DOHH2 (cell line): ENCODE measurements at regions not wholly inside any gene's neighbourhood (a gene's known extent, or its start where the extent isn't known, plus 50 kb on each side); places are given as distances from the start of the nearest gene placed in this dataset.

Experiments
- H3F3A ChIP-seq: fragments of 200-600 bp; sonication (generic), shearing (Covaris generic); 2 replicates; pipeline ENCODE4 v1.6.0; 2016; ENCODE audit warnings: antibody characterized with exemption, mild to moderate bottlenecking; ENCODE audit not compliant: control insufficient read depth, insufficient read depth
- H3K27ac ChIP-seq: fragments of 200-600 bp; sonication (generic); 2 replicates; pipeline ENCODE4 v1.5.1; 2014; ENCODE audit warnings: low read depth, mild to moderate bottlenecking, low read length, moderate library complexity
- H3K27me3 ChIP-seq: fragments of 200-600 bp; sonication (generic); 2 replicates; pipeline ENCODE4 v1.6.1; 2014; ENCODE audit warnings: mild to moderate bottlenecking, low read length, mixed read lengths; ENCODE audit not compliant: control insufficient read depth
- H3K36me3 ChIP-seq: fragments of 200-600 bp; sonication (generic); 2 replicates; pipeline ENCODE4 v1.6.1; 2014; ENCODE audit warnings: mild to moderate bottlenecking, low read length, moderate library complexity, mixed read lengths; ENCODE audit not compliant: control insufficient read depth
- H3K4me1 ChIP-seq: fragments of 200-600 bp; sonication (generic); 2 replicates; pipeline ENCODE4 v1.6.1; 2014; ENCODE audit warnings: mild to moderate bottlenecking, low read length, mixed read lengths; ENCODE audit not compliant: control insufficient read depth
- H3K4me2 ChIP-seq: fragments of 200-600 bp; sonication (generic); 2 replicates; pipeline ENCODE4 v1.6.0; 2014; ENCODE audit warnings: mild to moderate bottlenecking, low read length, moderate library complexity
- H3K4me3 ChIP-seq: fragments of 200-600 bp; sonication (generic); 2 replicates; pipeline ENCODE4 v1.5.1; 2014; ENCODE audit warnings: mild to moderate bottlenecking, low read length, mixed read lengths
- H3K79me2 ChIP-seq: fragments of 200-600 bp; sonication (generic); 2 replicates; pipeline ENCODE4 v1.6.1; 2014; ENCODE audit warnings: mild to moderate bottlenecking, low read length, mixed read lengths; ENCODE audit not compliant: control insufficient read depth
- H3K9me2 ChIP-seq: fragments of 200-600 bp; sonication (generic); replicated peaks from 2 replicates; pipeline ENCODE4 v1.6.1; 2014; ENCODE audit warnings: mild to moderate bottlenecking, low read length, mixed read lengths; ENCODE audit not compliant: control insufficient read depth
- H3K9me3 ChIP-seq: fragments of 200-600 bp; sonication (generic); 2 replicates; pipeline ENCODE4 v1.6.1; 2014; ENCODE audit warnings: antibody characterized with exemption, low read length, mixed read lengths; ENCODE audit not compliant: control insufficient read depth, insufficient read depth
- H4K20me1 ChIP-seq: fragments of 200-600 bp; sonication (generic); 2 replicates; pipeline ENCODE4 v1.6.0; 2014; ENCODE audit warnings: low read depth, mild to moderate bottlenecking, antibody characterized with exemption, low read length, moderate library complexity; ENCODE audit not compliant: control insufficient read depth, insufficient read depth
- EZH2phosphoT487 ChIP-seq: fragments of 200-600 bp; sonication (generic); IDR thresholded peaks from 2 replicates; pipeline ENCODE4 v1.6.1; 2017; ENCODE audit warnings: borderline replicate concordance, mild to moderate bottlenecking, antibody characterized with exemption, low read length, moderate library complexity, mixed read lengths
- TF ChIP-seq, protein P1 (sequence below): fragments of 200-600 bp; sonication (generic); IDR thresholded peaks from one replicate; pipeline ENCODE4 v1.5.1; 2014; ENCODE audit warnings: antibody characterized with exemption, mild to moderate bottlenecking, low read depth, low read length; ENCODE audit not compliant: poor library complexity, severe bottlenecking

DNA sequence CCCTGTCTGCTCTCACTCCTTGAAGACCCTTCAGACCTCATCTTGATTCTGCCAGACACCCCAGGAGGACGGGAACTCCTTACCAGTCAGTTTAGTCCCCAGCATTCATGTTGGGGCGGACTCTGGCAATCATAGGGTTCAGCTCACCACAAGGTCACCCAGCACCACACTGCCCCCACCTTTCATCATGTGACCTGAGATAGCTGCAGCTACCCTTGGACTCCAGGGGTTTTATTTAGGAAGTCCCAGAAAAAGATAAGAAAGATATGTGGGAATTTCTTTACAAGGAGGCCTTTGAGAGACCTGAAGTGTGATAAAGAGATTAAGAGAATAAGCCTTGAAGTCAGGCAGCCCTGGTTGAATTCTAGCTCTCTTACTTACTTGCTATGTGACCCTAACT lies 59.8 kb upstream of the NLK start:
- Histone ChIP-seq H4K20me1 (no peaks in the 10 kb centered on the region), H3K4me2 (no peak overlapping the region), H3K36me3 (no peaks in the 10 kb centered on the region), H3K27ac (no peak overlapping the region), H3K9me3 (no peaks in the 10 kb centered on the region), H3F3A (peaks cover 7% of the 10 kb centered on the region; the same call in 1 of the 2 replicates), H3K79me2 (no peaks in the 10 kb centered on the region), H3K4me1 (peaks cover 41% of the 10 kb centered on the region), H3K4me3 (no peak overlapping the region), H3K27me3 (no peaks in the 10 kb centered on the region), H3K9me2 (no peaks in the 10 kb centered on the region)
- TF ChIP-seq EZH2phosphoT487, result no peak
- TF ChIP-seq, protein P1, sequence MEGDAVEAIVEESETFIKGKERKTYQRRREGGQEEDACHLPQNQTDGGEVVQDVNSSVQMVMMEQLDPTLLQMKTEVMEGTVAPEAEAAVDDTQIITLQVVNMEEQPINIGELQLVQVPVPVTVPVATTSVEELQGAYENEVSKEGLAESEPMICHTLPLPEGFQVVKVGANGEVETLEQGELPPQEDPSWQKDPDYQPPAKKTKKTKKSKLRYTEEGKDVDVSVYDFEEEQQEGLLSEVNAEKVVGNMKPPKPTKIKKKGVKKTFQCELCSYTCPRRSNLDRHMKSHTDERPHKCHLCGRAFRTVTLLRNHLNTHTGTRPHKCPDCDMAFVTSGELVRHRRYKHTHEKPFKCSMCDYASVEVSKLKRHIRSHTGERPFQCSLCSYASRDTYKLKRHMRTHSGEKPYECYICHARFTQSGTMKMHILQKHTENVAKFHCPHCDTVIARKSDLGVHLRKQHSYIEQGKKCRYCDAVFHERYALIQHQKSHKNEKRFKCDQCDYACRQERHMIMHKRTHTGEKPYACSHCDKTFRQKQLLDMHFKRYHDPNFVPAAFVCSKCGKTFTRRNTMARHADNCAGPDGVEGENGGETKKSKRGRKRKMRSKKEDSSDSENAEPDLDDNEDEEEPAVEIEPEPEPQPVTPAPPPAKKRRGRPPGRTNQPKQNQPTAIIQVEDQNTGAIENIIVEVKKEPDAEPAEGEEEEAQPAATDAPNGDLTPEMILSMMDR, result no peak

DNA sequence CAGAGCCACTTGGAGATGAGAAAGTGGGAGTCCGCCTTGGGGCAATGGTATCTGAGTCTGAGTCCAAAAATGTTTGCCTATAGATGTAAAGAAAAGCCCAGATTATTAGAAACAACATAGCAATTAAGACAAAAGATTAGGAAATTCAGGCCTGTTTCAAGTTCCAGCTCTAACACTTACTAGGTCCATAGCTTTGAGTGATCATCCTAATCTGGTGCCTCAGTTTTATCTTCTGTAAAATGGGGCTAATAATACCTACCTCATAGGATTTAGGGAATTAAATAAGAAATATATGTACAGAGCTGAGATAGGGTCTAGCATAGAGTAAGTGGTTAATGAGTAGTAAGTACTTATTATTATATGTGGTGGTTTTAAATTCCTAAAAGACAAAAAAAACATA lies 58.6 kb upstream of the NLK start:
- H3K9me2 ChIP-seq, result no peaks in the 10 kb centered on the region
- no peaks in the 10 kb centered on the region for H3K79me2 ChIP-seq
- no peaks in the 10 kb centered on the region for H3K36me3 ChIP-seq
- no peak overlapping the region for H3K4me2 ChIP-seq
- H3K9me3 ChIP-seq, result no peaks in the 10 kb centered on the region
- peaks cover 7% of the 10 kb centered on the region; the same call in 1 of the 2 replicates for H3F3A ChIP-seq
- peaks cover 41% of the 10 kb centered on the region for H3K4me1 ChIP-seq
- no peak overlapping the region for H3K4me3 ChIP-seq
- H4K20me1 ChIP-seq, result no peaks in the 10 kb centered on the region
- H3K27me3 ChIP-seq, result no peaks in the 10 kb centered on the region
- H3K27ac ChIP-seq, result no peak overlapping the region
- TF ChIP-seq EZH2phosphoT487, result no peak
- TF ChIP-seq, protein P1, result no peak

DNA sequence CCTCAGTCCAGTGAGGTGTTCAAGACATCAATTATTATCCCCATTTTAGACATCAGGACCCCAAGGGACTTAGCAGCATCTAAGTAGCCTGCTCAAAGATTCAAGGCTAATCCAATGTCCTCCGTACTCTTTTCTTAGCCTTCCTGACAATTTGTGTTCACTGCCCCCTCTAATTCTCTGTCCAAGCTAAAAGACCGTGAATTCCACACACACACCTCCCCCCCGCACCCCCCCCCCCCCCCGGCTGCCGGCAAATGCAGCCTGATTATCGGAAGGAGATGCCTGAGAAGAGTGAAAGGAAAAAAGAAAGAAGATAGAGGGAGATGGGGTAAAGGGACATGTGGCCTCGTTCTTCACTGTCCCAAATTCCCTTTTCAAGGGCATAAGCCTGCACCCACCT lies 58.1 kb upstream of the NLK start:
- Histone ChIP-seq H3K27me3 (no peaks in the 10 kb centered on the region), H3K36me3 (no peaks in the 10 kb centered on the region), H3K9me2 (no peaks in the 10 kb centered on the region), H3K4me2 (peak overlapping the region; percentile 53), H4K20me1 (no peaks in the 10 kb centered on the region), H3K4me1 (peaks cover 41% of the 10 kb centered on the region), H3K79me2 (no peaks in the 10 kb centered on the region), H3F3A (peaks cover 7% of the 10 kb centered on the region; the same call in 1 of the 2 replicates), H3K4me3 (no peak overlapping the region), H3K27ac (no peak overlapping the region), H3K9me3 (no peaks in the 10 kb centered on the region)
- TF ChIP-seq, protein P1, result no peak
- TF ChIP-seq EZH2phosphoT487, result no peak
